H1 (cell line): ENCODE measurements at regions not wholly inside any gene's neighbourhood (a gene's known extent, or its start where the extent isn't known, plus 50 kb on each side); places are given as distances from the start of the nearest gene placed in this dataset.

Experiments used
- ASH2L ChIP-seq: fragments of 200-600, 300-600 bp; sonication (generic); IDR thresholded peaks from one replicate; pipeline ENCODE4 v1.7.1; 2017; ENCODE audit warnings: low read length
- MAFK ChIP-seq: IDR thresholded peaks from 2 replicates; pipeline ENCODE4 v1.6.1; 2012; ENCODE audit warnings: low read depth, mild to moderate bottlenecking, improper control_type of control experiment, low read length
- NANOG ChIP-seq: IDR thresholded peaks from 2 replicates; pipeline ENCODE4 v1.6.1; 2011; ENCODE audit warnings: low read length, low read depth, mild to moderate bottlenecking, inconsistent platforms; ENCODE audit not compliant: insufficient read depth, poor library complexity, severe bottlenecking
- SP1 ChIP-seq: IDR thresholded peaks from 2 replicates; pipeline ENCODE4 v1.6.1; 2011; ENCODE audit warnings: low read depth, low read length
- SP4 ChIP-seq: IDR thresholded peaks from 2 replicates; pipeline ENCODE4 v1.6.1; 2012; ENCODE audit warnings: low read length, inconsistent platforms

- TF ChIP-seq SP4: no peak
- TF ChIP-seq ASH2L: no peak
- no peak for TF ChIP-seq NANOG
- TF ChIP-seq SP1: no peak
- no peak for TF ChIP-seq MAFK
Observed at GRCh38 chr14:98109326-98109725, 1162.7 kb downstream of the BCL11B start (continued).
